ENCODE measurements at regions not wholly inside any gene's neighbourhood (a gene's known extent, or its start where the extent isn't known, plus 50 kb on each side); places are given as distances from the start of the nearest gene placed in this dataset.

GRCh38 chr14:62289471-62289870 is 527.3 kb downstream of the SNAPC1 start:
- no peaks in the 10 kb centered on the region for H3K4me1 ChIP-seq (ENCODE audit: control insufficient read depth, insufficient read depth, low read length)
- no peaks in the 10 kb centered on the region for H3K36me3 ChIP-seq (ENCODE audit: control insufficient read depth, insufficient read depth, low read length)
- DNase-seq = no peak
- no peaks in the 10 kb centered on the region for H3K27me3 ChIP-seq (ENCODE audit: control insufficient read depth, insufficient read depth, low read length)
- WGBS (ENCODE audit: insufficient coverage, low lambda C conversion rate) = no CpG with 5 or more reads among the region's 3 CpGs
- H3K27ac ChIP-seq (ENCODE audit: low read length) = no peak overlapping the region
- no peak overlapping the region for H3K4me3 ChIP-seq (ENCODE audit: low read length)
- no peaks in the 10 kb centered on the region for H3K9me3 ChIP-seq (ENCODE audit: control insufficient read depth, low read depth, low read length)

DNA sequence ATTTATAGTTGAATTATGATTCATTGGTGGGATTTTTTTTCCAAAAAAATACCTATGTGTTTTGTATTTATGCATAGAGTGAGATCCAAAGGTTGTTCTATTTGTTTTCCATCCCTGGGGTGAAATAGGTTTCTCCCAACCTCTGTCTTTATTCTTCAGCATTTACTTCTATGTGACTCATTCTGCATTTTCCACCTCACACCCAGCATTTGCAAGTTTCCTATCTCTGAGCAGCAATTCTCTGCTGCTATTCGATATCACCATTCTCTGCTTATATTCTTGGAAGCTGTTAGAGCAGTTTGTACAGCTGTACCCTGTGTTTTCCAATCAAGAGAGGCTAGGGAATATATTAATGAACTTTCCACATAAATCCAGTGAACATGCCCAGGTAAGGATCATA is 538.9 kb downstream of the SNAPC1 start:
- no peak for DNase-seq
- WGBS (ENCODE audit: insufficient coverage, low lambda C conversion rate) = no CpG with 5 or more reads among the region's 1 CpG
- Histone ChIP-seq H3K4me1 (ENCODE audit: control insufficient read depth, insufficient read depth, low read length) (peaks cover 4% of the 10 kb centered on the region), H3K27ac (ENCODE audit: low read length) (no peak overlapping the region), H3K4me3 (ENCODE audit: low read length) (no peak overlapping the region), H3K9me3 (ENCODE audit: control insufficient read depth, low read depth, low read length) (no peaks in the 10 kb centered on the region), H3K36me3 (ENCODE audit: control insufficient read depth, insufficient read depth, low read length) (no peaks in the 10 kb centered on the region), H3K27me3 (ENCODE audit: control insufficient read depth, insufficient read depth, low read length) (no peaks in the 10 kb centered on the region)

DNA sequence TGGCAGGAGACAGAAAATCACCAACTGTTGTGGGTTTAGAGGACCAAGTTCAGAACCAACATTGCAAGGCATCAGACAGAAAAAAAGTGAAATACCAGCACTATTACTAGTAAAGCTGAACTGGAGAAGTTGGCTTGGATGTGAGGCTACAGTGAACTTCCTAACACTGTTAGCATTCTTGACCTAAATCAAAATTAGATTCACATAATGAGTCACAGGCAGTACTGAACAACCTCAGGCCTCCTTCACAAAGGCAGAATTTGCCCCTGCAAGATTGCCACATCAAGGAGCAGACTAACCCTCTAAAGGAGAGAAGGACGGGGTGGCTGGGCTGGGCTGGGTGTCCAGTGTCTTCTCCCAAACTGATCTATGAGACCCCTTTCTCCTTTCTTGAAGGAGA is 539.7 kb downstream of the SNAPC1 start:
- Histone ChIP-seq H3K36me3 (ENCODE audit: control insufficient read depth, insufficient read depth, low read length) (no peaks in the 10 kb centered on the region), H3K9me3 (ENCODE audit: control insufficient read depth, low read depth, low read length) (no peaks in the 10 kb centered on the region), H3K27ac (ENCODE audit: low read length) (no peak overlapping the region), H3K4me3 (ENCODE audit: low read length) (no peak overlapping the region), H3K27me3 (ENCODE audit: control insufficient read depth, insufficient read depth, low read length) (no peaks in the 10 kb centered on the region), H3K4me1 (ENCODE audit: control insufficient read depth, insufficient read depth, low read length) (peaks cover 4% of the 10 kb centered on the region)
- WGBS (ENCODE audit: insufficient coverage, low lambda C conversion rate) = no CpG with 5 or more reads among the region's 1 CpG
- DNase-seq = no peak

- H3K36me3 ChIP-seq (ENCODE audit: control insufficient read depth, insufficient read depth, low read length) = no peaks in the 10 kb centered on the region
- whole genome bisulfite sequencing (ENCODE audit: insufficient coverage, low lambda C conversion rate) = 100% methylated on average over 1 of the region's 4 CpGs
- no peak for DNase-seq
- no peak overlapping the region for H3K27ac ChIP-seq (ENCODE audit: low read length)
- H3K9me3 ChIP-seq (ENCODE audit: control insufficient read depth, low read depth, low read length) = no peaks in the 10 kb centered on the region
- H3K27me3 ChIP-seq (ENCODE audit: control insufficient read depth, insufficient read depth, low read length) = no peaks in the 10 kb centered on the region
- no peak overlapping the region for H3K4me3 ChIP-seq (ENCODE audit: low read length)
- peaks cover 4% of the 10 kb centered on the region for H3K4me1 ChIP-seq (ENCODE audit: control insufficient read depth, insufficient read depth, low read length)
Observed at GRCh38 chr14:62303437-62303836, 541.2 kb downstream of the SNAPC1 start.

GRCh38 chr14:62304257-62304656 is 542.0 kb downstream of the SNAPC1 start:
- no peaks in the 10 kb centered on the region for H3K36me3 ChIP-seq (ENCODE audit: control insufficient read depth, insufficient read depth, low read length)
- H3K4me1 ChIP-seq (ENCODE audit: control insufficient read depth, insufficient read depth, low read length) = peaks cover 4% of the 10 kb centered on the region
- no peak overlapping the region for H3K27ac ChIP-seq (ENCODE audit: low read length)
- WGBS (ENCODE audit: insufficient coverage, low lambda C conversion rate) = no CpG with 5 or more reads among the region's 3 CpGs
- H3K4me3 ChIP-seq (ENCODE audit: low read length) = no peak overlapping the region
- H3K27me3 ChIP-seq (ENCODE audit: control insufficient read depth, insufficient read depth, low read length) = no peaks in the 10 kb centered on the region
- H3K9me3 ChIP-seq (ENCODE audit: control insufficient read depth, low read depth, low read length) = no peaks in the 10 kb centered on the region
- DNase-seq = peak; percentile 72 to 91

DNA sequence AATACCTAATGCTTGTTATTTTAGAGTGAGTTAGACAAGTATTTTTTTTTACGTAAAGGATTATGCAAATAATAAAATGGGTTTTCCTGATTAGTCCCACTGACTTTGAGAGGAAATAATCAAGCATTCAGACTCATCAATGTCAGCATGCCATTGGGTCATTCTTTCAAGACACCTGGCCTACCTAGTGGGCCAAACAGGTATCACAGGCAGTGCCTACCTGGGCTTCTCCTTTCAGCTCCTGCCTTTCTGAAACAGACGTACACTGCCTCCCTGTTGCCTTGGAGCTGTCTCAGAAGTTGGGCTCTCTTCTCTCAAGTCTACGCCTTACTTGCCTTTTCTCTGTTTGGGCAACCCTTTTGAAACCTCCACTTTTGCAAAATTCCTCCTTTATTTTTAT is 545.6 kb downstream of the SNAPC1 start:
- H3K36me3 ChIP-seq (ENCODE audit: control insufficient read depth, insufficient read depth, low read length) = no peaks in the 10 kb centered on the region
- DNase-seq = no peak
- H3K9me3 ChIP-seq (ENCODE audit: control insufficient read depth, low read depth, low read length) = no peaks in the 10 kb centered on the region
- H3K27me3 ChIP-seq (ENCODE audit: control insufficient read depth, insufficient read depth, low read length) = no peaks in the 10 kb centered on the region
- H3K27ac ChIP-seq (ENCODE audit: low read length) = no peak overlapping the region
- H3K4me3 ChIP-seq (ENCODE audit: low read length) = no peak overlapping the region
- 100% methylated on average over 2 of the region's 3 CpGs for WGBS (ENCODE audit: insufficient coverage, low lambda C conversion rate)
- H3K4me1 ChIP-seq (ENCODE audit: control insufficient read depth, insufficient read depth, low read length) = peaks cover 4% of the 10 kb centered on the region

GRCh38 chr14:62308316-62308715 is 546.1 kb downstream of the SNAPC1 start:
- no peaks in the 10 kb centered on the region for H3K9me3 ChIP-seq (ENCODE audit: control insufficient read depth, low read depth, low read length)
- peaks cover 4% of the 10 kb centered on the region for H3K4me1 ChIP-seq (ENCODE audit: control insufficient read depth, insufficient read depth, low read length)
- H3K27ac ChIP-seq (ENCODE audit: low read length) = no peak overlapping the region
- H3K36me3 ChIP-seq (ENCODE audit: control insufficient read depth, insufficient read depth, low read length) = no peaks in the 10 kb centered on the region
- no peak for DNase-seq
- H3K27me3 ChIP-seq (ENCODE audit: control insufficient read depth, insufficient read depth, low read length) = no peaks in the 10 kb centered on the region
- H3K4me3 ChIP-seq (ENCODE audit: low read length) = no peak overlapping the region
- no CpG with 5 or more reads among the region's 3 CpGs for whole genome bisulfite sequencing (ENCODE audit: insufficient coverage, low lambda C conversion rate)

DNA sequence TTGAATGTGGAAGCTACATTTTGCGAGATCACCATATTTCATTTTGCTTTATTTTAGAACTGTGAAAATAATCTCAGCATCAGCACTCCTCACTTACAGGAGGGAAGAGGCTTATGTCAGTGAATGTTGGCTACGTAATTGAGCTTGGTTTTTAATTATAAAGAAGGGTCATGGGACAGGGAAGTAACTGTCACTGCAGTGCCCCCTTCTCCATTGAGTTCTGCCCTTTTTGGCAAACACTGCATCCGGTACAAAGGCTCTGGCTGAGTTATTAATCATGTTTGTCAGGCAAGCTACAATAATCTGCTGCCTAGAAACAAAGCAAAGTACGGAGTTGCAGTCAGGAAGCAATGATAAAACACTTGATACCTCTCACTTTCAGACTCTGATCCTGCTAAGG is 546.7 kb downstream of the SNAPC1 start:
- WGBS (ENCODE audit: insufficient coverage, low lambda C conversion rate) = no CpG with 5 or more reads among the region's 4 CpGs
- Histone ChIP-seq H3K9me3 (ENCODE audit: control insufficient read depth, low read depth, low read length) (no peaks in the 10 kb centered on the region), H3K36me3 (ENCODE audit: control insufficient read depth, insufficient read depth, low read length) (no peaks in the 10 kb centered on the region), H3K27me3 (ENCODE audit: control insufficient read depth, insufficient read depth, low read length) (no peaks in the 10 kb centered on the region), H3K4me3 (ENCODE audit: low read length) (no peak overlapping the region), H3K27ac (ENCODE audit: low read length) (no peak overlapping the region), H3K4me1 (ENCODE audit: control insufficient read depth, insufficient read depth, low read length) (peaks cover 4% of the 10 kb centered on the region)
- peak; percentile 58 to 87 for DNase-seq

DNA sequence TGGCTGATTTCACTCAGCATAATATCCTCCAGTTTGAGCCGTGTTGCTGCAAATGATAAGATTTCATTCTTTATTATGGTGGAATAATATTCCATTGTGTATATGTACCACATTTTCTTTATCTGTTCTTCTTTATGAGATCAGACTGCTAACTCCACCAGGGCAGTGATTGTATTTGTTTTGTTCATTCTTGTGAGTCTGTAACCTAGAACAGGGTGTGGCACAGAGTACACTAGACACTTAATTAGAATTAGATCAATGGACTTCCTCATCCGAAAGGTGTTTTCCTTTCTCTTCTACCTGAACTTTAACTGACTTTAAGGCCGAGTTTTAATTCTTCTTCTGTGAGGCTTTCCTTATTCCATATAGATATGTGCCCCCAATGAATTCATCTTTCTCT is 551.0 kb downstream of the SNAPC1 start:
- WGBS (ENCODE audit: insufficient coverage, low lambda C conversion rate) = 76% methylated on average over 2 of the region's 3 CpGs
- no peaks in the 10 kb centered on the region for H3K4me1 ChIP-seq (ENCODE audit: control insufficient read depth, insufficient read depth, low read length)
- H3K36me3 ChIP-seq (ENCODE audit: control insufficient read depth, insufficient read depth, low read length) = no peaks in the 10 kb centered on the region
- DNase-seq = peak in 1 of 2 donors; percentile 24
- H3K27ac ChIP-seq (ENCODE audit: low read length) = no peak overlapping the region
- H3K4me3 ChIP-seq (ENCODE audit: low read length) = no peak overlapping the region
- no peaks in the 10 kb centered on the region for H3K9me3 ChIP-seq (ENCODE audit: control insufficient read depth, low read depth, low read length)
- no peaks in the 10 kb centered on the region for H3K27me3 ChIP-seq (ENCODE audit: control insufficient read depth, insufficient read depth, low read length)

GRCh38 chr14:62314221-62314620 is 552.0 kb downstream of the SNAPC1 start:
- Histone ChIP-seq H3K9me3 (ENCODE audit: control insufficient read depth, low read depth, low read length) (no peaks in the 10 kb centered on the region), H3K36me3 (ENCODE audit: control insufficient read depth, insufficient read depth, low read length) (no peaks in the 10 kb centered on the region), H3K27me3 (ENCODE audit: control insufficient read depth, insufficient read depth, low read length) (no peaks in the 10 kb centered on the region), H3K4me1 (ENCODE audit: control insufficient read depth, insufficient read depth, low read length) (no peaks in the 10 kb centered on the region), H3K4me3 (ENCODE audit: low read length) (no peak overlapping the region), H3K27ac (ENCODE audit: low read length) (no peak overlapping the region)
- 100% methylated on average over 1 of the region's 2 CpGs for WGBS (ENCODE audit: insufficient coverage, low lambda C conversion rate)
- no peak for DNase-seq

- no peak for DNase-seq
- no CpG with 5 or more reads among the region's 1 CpG for WGBS (ENCODE audit: insufficient coverage, low lambda C conversion rate)
- H3K4me3 ChIP-seq (ENCODE audit: low read length) = no peak overlapping the region
Observed at GRCh38 chr14:62314871-62315270, 552.7 kb downstream of the SNAPC1 start.

More at GRCh38 chr14:62314871-62315270, 552.7 kb downstream of the SNAPC1 start:
- no peaks in the 10 kb centered on the region for H3K36me3 ChIP-seq (ENCODE audit: control insufficient read depth, insufficient read depth, low read length)
- no peaks in the 10 kb centered on the region for H3K9me3 ChIP-seq (ENCODE audit: control insufficient read depth, low read depth, low read length)
- no peak overlapping the region for H3K27ac ChIP-seq (ENCODE audit: low read length)
- no peaks in the 10 kb centered on the region for H3K4me1 ChIP-seq (ENCODE audit: control insufficient read depth, insufficient read depth, low read length)
- no peaks in the 10 kb centered on the region for H3K27me3 ChIP-seq (ENCODE audit: control insufficient read depth, insufficient read depth, low read length)

Data from large intestine (tissue), 3 donors.